Activated T-helper 1 cell treated with anti-CD3 and anti-CD28 coated beads, Interleukin-12 subunit alpha, Interleukin-12 subunit beta, Interleukin-2, Interleukin-4 antibody, amounts not matched to agents 30 ng/mL and 10 ng/mL and 1 ng/mL, durations not matched to agents 14 hours and 24 hours and 36 hours (primary cell): ENCODE measurements at regions not wholly inside any gene's neighbourhood (a gene's known extent, or its start where the extent isn't known, plus 50 kb on each side); places are given as distances from the start of the nearest gene placed in this dataset.

Experiments
- DNase-seq: peaks from one replicate; pipeline ENCODE4 v3.0.0; 2021; ENCODE audit warnings: low spot score
- H3K27ac Mint-ChIP-seq: one replicate; pipeline ENCODE4 v1.8.0; 2021; ENCODE audit warnings: mild to moderate bottlenecking, mixed read lengths
- H3K27me3 Mint-ChIP-seq: one replicate; pipeline ENCODE4 v1.8.0; 2022; ENCODE audit warnings: mild to moderate bottlenecking, moderate library complexity, mixed read lengths; ENCODE audit not compliant: insufficient read depth
- H3K36me3 Mint-ChIP-seq: one replicate; pipeline ENCODE4 v1.8.0; 2021; ENCODE audit warnings: low read depth, mixed read lengths
- H3K4me1 Mint-ChIP-seq: one replicate; pipeline ENCODE4 v1.8.0; 2021; ENCODE audit warnings: low read depth, mixed read lengths
- H3K4me3 Mint-ChIP-seq: one replicate; pipeline ENCODE4 v1.8.0; 2021; ENCODE audit warnings: mild to moderate bottlenecking, moderate library complexity, mixed read lengths
- H3K9me3 Mint-ChIP-seq: one replicate; pipeline ENCODE4 v1.8.0; 2021; ENCODE audit warnings: mixed read lengths
- intact Hi-C: fragments of 100-400 bp; cut with micrococcal nuclease; formaldehyde crosslinking; loops from one replicate; pipeline ENCODE4 v1.15.1; 2024

DNA sequence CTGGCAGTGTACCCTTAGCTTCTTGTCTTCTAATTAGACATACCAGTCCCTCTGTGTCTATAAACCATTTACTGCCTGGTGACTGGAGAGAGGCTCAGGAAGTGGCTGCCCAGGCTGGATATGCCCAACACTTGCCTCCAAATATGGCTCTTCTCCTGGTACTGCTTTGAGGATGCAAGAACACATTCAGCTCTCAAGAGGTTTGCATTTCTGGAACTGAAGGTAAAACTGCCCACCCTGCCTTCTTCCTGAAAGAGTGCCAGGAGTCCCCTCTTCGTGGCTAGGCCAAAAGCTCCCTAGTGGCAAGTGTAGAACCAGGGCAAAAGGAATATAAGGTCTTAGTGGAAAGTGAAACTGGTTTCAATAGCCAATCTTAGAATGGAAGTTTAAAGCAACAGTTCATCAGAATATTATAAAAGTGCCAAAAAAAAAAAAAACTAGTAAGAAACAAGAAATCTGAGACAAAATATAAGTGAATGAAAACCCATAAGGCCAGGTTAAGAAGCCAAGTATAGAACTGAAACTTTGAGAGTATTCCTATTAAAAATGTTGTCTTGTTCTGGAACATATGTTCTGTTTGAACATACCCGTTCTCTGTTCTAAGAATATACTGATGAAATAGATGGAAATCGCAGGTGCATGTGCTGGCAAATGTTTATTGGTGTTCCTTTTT lies 77.2 kb upstream of the CTTNBP2NL start:
- Mint-ChIP-seq H3K4me3 (no peak overlapping the region), H3K36me3 (no peaks in the 10 kb centered on the region), H3K27ac (no peak overlapping the region), H3K9me3 (no peaks in the 10 kb centered on the region), H3K27me3 (peaks cover 14% of the 10 kb centered on the region), H3K4me1 (peaks cover 4% of the 10 kb centered on the region)
- intact Hi-C loops: no loop called here
- DNase-seq: no peak

GRCh38 chr1:112319371-112320040 lies 76.5 kb upstream of the CTTNBP2NL start:
- H3K4me1 Mint-ChIP-seq: peaks cover 4% of the 10 kb centered on the region
- no peaks in the 10 kb centered on the region for H3K36me3 Mint-ChIP-seq
- H3K27me3 Mint-ChIP-seq: peaks cover 12% of the 10 kb centered on the region
- intact Hi-C loops: no loop called here
- no peaks in the 10 kb centered on the region for H3K9me3 Mint-ChIP-seq
- DNase-seq: no peak
- no peak overlapping the region for H3K27ac Mint-ChIP-seq
- H3K4me3 Mint-ChIP-seq: no peak overlapping the region

DNA sequence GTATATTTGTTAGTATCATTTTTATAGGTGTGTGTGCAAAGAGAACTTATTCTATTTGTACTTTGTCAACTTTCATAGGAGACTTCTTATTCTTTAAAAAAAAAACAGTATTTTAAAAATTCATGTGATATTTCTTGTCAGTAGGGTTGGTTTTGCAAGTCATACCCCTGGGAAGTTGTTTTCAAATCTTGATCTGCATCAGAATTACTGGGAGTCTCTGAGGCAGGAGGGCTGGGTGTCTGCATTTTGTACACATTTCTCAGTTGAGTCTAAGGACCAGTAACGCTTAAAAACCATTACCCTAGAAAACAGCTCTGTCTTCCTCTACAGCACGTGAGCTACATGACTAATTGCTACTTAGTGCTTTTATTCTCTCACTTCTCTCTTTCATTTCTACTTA lies 76.0 kb upstream of the CTTNBP2NL start:
- no peak for DNase-seq
- H3K27ac Mint-ChIP-seq: no peak overlapping the region
- H3K36me3 Mint-ChIP-seq: no peaks in the 10 kb centered on the region
- intact Hi-C loops: no loop called here
- peaks cover 4% of the 10 kb centered on the region for H3K4me1 Mint-ChIP-seq
- H3K9me3 Mint-ChIP-seq: no peaks in the 10 kb centered on the region
- H3K27me3 Mint-ChIP-seq: peaks cover 10% of the 10 kb centered on the region
- H3K4me3 Mint-ChIP-seq: no peak overlapping the region

DNA sequence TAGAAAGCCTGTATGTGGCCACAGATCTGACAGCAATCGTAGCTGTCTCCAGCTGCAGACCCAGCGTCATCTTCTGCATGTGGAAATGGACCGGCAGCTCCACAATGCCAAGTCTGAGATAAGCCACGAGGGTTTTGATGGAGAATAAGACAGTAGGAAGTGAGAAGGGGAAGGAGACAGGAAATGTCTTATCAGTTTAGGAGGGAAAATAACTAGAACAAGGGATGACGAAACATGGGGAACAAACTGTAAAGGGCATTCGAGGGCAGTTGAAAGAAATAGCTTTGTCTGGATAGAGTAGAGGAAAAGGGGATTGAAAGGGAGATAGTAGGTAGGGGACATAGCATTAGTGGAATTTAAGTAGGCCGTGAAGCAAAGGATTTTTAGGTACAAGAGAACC lies 74.0 kb upstream of the CTTNBP2NL start:
- Mint-ChIP-seq H3K27ac (no peak overlapping the region), H3K4me3 (no peak overlapping the region), H3K36me3 (no peaks in the 10 kb centered on the region), H3K4me1 (peaks cover 4% of the 10 kb centered on the region), H3K27me3 (peaks cover 13% of the 10 kb centered on the region), H3K9me3 (no peaks in the 10 kb centered on the region)
- no peak for DNase-seq
- intact Hi-C loops: no loop called here

DNA sequence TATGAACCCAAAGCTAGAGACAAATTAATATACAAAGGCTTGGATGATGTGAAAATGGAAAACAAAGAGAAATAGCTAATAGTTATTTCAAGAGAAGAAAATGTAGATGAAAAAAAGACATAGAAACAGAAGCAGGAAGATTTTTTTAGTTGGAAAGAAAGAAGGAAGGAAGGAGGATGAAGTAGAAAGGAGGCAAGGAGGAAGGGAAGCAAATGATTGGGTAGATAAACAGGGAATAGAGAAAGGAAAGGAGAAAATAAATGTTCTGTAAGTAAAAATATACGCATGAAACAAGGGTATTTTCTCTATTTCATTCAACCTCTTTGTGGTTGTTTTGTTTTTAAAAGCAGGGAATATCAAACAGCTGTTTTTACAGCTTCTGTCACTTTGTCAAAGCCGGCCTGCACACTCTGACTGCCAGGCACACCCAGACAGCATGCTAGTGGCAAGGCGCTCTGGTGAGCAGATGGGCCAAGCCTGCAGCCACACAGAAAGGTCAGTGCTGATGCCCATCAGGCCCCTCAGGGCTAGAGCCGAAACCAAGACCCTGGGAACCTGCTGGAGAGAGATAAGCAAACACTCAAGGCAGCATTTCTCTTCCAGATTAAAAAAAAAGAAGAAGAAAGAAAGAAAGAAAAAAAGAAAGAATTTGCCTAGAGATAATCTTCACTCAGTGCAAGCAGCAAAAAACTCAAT lies 72.9 kb upstream of the CTTNBP2NL start:
- no peaks in the 10 kb centered on the region for H3K9me3 Mint-ChIP-seq
- peaks cover 14% of the 10 kb centered on the region for H3K27me3 Mint-ChIP-seq
- H3K36me3 Mint-ChIP-seq: no peaks in the 10 kb centered on the region
- intact Hi-C loops: no loop called here
- DNase-seq: no peak
- no peak overlapping the region for H3K27ac Mint-ChIP-seq
- peaks cover 4% of the 10 kb centered on the region for H3K4me1 Mint-ChIP-seq
- H3K4me3 Mint-ChIP-seq: no peak overlapping the region

DNA sequence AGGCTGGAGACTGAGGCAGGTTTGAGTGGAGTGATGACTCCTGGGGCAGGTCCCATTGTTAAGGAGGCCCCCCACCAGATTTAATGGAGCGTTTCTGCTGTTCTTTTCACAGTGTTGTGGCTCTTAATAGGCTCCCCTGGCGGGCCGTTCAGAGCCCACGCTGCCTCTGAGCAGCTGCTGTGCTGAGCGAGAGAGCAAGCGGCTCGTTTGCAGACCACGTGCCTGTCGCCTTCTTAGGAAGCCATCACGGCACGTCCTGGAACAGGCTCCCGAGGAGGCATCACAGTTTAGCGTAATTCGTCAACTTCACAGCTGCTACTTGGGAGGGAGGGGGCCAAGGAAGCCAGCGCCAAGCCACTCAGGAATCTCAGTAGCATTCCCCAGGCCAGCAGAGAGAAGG lies 70.5 kb upstream of the CTTNBP2NL start:
- peaks cover 14% of the 10 kb centered on the region for H3K27me3 Mint-ChIP-seq
- H3K36me3 Mint-ChIP-seq: no peaks in the 10 kb centered on the region
- DNase-seq: no peak
- intact Hi-C loops: no loop called here
- H3K27ac Mint-ChIP-seq: no peak overlapping the region
- H3K4me3 Mint-ChIP-seq: no peak overlapping the region
- no peaks in the 10 kb centered on the region for H3K4me1 Mint-ChIP-seq
- no peaks in the 10 kb centered on the region for H3K9me3 Mint-ChIP-seq

DNA sequence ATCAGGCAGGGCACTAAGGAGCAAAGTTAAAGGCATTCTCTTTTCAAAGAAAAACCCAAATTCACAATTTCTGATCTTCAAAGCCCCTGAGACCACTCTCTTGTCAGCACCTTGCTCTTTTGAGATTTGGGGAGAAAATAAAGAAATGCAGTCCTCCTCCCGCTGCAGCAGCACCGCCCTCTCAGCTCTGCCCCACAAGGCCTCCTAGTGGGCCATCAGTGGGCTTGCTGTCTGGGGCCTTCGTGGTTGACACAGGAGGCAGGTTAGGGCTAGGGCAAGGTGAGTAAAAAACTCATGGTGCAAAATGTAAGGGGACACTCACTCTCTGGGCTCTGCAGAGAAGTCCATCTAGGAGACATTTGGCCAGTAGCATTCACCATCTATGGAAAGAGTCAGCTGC lies 67.4 kb upstream of the CTTNBP2NL start:
- H3K4me3 Mint-ChIP-seq: no peak overlapping the region
- H3K4me1 Mint-ChIP-seq: no peaks in the 10 kb centered on the region
- no peak overlapping the region for H3K27ac Mint-ChIP-seq
- intact Hi-C loops: no loop called here
- H3K27me3 Mint-ChIP-seq: peaks cover 10% of the 10 kb centered on the region
- no peaks in the 10 kb centered on the region for H3K36me3 Mint-ChIP-seq
- H3K9me3 Mint-ChIP-seq: no peaks in the 10 kb centered on the region
- no peak for DNase-seq

GRCh38 chr1:112332176-112333150 lies 63.6 kb upstream of the CTTNBP2NL start:
- no peak for DNase-seq
- no peaks in the 10 kb centered on the region for H3K9me3 Mint-ChIP-seq
- H3K27ac Mint-ChIP-seq: no peak overlapping the region
- H3K4me1 Mint-ChIP-seq: peaks cover 5% of the 10 kb centered on the region
- peaks cover 17% of the 10 kb centered on the region for H3K27me3 Mint-ChIP-seq
- intact Hi-C loops: no loop called here
- no peak overlapping the region for H3K4me3 Mint-ChIP-seq
- H3K36me3 Mint-ChIP-seq: no peaks in the 10 kb centered on the region

DNA sequence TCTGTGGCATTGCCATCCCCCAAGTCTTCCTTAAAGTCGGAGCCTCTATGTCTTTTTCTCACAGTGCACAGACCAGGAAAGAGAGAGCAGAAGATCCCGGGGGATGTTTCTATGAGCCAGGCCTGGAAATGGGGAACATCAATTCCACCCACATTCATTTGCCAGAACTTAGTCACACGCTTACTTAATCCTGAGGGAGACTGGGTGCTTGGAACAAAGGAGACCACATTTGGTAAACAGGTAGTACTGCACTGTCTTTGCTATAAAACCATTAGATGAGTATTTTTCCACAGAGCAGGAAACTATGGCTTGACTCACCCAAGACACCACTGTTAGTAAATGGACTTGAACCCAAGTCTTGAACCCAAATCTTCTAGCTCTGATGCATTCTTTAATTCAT lies 60.7 kb upstream of the CTTNBP2NL start:
- no peak overlapping the region for H3K4me3 Mint-ChIP-seq
- H3K9me3 Mint-ChIP-seq: no peaks in the 10 kb centered on the region
- peaks cover 14% of the 10 kb centered on the region for H3K27me3 Mint-ChIP-seq
- no peak for DNase-seq
- H3K36me3 Mint-ChIP-seq: no peaks in the 10 kb centered on the region
- intact Hi-C loops: no loop called here
- H3K27ac Mint-ChIP-seq: no peak overlapping the region
- peaks cover 5% of the 10 kb centered on the region for H3K4me1 Mint-ChIP-seq

DNA sequence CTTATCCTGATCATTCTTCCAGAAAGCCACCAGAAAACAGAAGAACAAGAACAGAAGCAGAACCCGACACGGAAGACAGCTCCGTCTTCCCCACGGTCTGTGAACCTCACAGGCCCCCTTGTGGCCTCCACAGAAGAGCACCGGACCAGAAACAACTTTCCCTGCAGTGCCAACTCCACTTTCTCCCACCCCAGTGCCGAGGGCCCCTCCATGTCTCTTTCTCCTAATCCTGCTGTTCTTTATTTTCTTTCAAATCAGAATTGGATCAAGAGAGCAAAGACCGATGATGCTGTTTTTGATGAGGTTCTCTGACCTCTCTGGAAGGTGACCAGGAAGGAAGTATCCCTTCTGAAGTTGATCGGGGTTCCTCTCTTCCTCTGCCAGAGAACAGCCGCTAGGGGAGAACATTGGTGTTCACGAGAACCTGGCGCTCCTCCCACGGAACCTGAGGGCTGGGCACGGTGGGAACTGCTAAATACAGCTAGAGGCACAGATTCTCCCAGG lies 58.9 kb upstream of the CTTNBP2NL start:
- H3K27me3 Mint-ChIP-seq: peaks cover 14% of the 10 kb centered on the region
- H3K27ac Mint-ChIP-seq: no peak overlapping the region
- H3K36me3 Mint-ChIP-seq: no peaks in the 10 kb centered on the region
- H3K4me3 Mint-ChIP-seq: no peak overlapping the region
- no peak for DNase-seq
- H3K9me3 Mint-ChIP-seq: no peaks in the 10 kb centered on the region
- H3K4me1 Mint-ChIP-seq: peaks cover 5% of the 10 kb centered on the region
- intact Hi-C loops: no loop called here

DNA sequence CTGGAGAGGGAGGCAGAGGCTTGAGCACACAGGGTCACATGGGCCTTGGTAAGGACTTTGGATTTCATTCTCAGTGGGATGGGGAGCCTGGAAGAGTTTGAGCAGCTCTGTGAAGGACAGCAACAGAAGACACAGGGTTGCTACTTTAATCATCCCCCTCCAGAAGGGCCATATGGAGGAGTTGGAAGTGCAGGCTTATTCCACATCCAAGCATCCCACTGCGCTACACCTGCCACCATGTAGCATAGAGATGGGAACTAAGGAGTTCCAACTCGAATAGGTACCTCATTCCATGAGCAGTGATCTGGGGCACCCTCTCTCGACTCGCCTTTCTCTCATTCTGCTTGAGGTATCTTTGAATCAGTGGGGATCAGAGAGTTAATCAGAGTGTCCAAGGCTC lies 54.0 kb upstream of the CTTNBP2NL start:
- Mint-ChIP-seq H3K4me1 (peaks cover 15% of the 10 kb centered on the region), H3K4me3 (no peak overlapping the region), H3K27me3 (peaks cover 5% of the 10 kb centered on the region), H3K36me3 (no peaks in the 10 kb centered on the region), H3K9me3 (no peaks in the 10 kb centered on the region), H3K27ac (no peak overlapping the region)
- intact Hi-C loops: no loop called here
- DNase-seq: no peak

DNA sequence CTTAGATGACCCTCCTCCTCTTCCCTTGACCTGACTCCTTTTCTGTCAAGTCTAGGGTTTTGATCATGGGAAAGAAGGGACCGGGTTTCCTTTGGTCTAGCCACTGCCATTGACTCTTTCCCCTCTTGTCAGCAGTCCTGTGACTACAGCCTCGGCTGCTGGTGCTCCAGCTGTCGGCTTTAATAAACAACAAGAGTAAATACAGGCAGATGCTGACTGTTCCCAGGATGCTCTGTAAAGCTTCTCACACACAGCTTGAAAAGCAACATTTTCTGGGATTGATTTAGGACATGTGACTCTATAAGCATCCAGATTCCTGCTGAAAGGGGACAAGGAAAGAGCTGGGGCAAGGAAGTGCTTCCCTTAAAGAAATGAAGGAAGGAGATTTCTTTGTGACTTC lies 53.5 kb upstream of the CTTNBP2NL start:
- Mint-ChIP-seq H3K9me3 (no peaks in the 10 kb centered on the region), H3K27ac (no peak overlapping the region), H3K4me1 (peaks cover 13% of the 10 kb centered on the region), H3K4me3 (no peak overlapping the region), H3K36me3 (no peaks in the 10 kb centered on the region), H3K27me3 (peaks cover 4% of the 10 kb centered on the region)
- intact Hi-C loops: no loop called here
- no peak for DNase-seq
